ENCODE measurements at regions not wholly inside any gene's neighbourhood (a gene's known extent, or its start where the extent isn't known, plus 50 kb on each side); places are given as distances from the start of the nearest gene placed in this dataset.

DNA sequence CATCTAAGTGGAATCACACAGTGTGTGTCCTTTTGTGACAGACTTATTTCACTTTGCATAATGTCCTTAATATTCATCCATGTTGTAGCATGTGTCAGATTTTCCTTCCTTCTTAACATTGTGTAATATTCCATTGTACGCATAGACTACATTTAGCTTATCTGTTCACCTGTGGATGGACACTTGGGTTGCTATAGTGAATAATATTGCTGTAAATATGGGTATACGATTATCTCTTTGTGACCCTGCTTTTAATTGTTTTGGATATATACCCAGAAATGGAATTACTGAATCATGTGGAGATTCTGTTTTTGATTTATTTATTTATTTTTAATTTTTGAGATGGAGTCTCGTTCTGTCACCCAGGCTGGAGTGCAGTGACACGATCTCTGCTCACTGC is 63.0 kb upstream of the ATP5PO start:
- ATAC-seq, result no peak
- Histone ChIP-seq H3K9me3 (ENCODE audit: control insufficient read depth, low read length) (no peaks in the 10 kb centered on the region), H3K27ac (ENCODE audit: low read length) (no peak overlapping the region), H3K4me1 (ENCODE audit: control insufficient read depth, insufficient read depth, low read length) (peaks cover 3% of the 10 kb centered on the region), H3K27me3 (ENCODE audit: control insufficient read depth, insufficient read depth) (no peaks in the 10 kb centered on the region), H3K4me3 (ENCODE audit: low read length) (no peak overlapping the region)
- WGBS, result 94% methylated on average over 4 of the region's 4 CpGs
- DNase-seq, result no peak
- intact Hi-C loops (cut with DNase I), result no loop called here

- Histone ChIP-seq H3K27ac (ENCODE audit: low read length) (peak overlapping the region; percentile 1), H3K27me3 (ENCODE audit: control insufficient read depth, insufficient read depth) (no peaks in the 10 kb centered on the region), H3K4me3 (ENCODE audit: low read length) (no peak overlapping the region), H3K9me3 (ENCODE audit: control insufficient read depth, low read length) (no peaks in the 10 kb centered on the region), H3K4me1 (ENCODE audit: control insufficient read depth, insufficient read depth, low read length) (peaks cover 3% of the 10 kb centered on the region)
- ATAC-seq (no peak), DNase-seq (no peak)
- intact Hi-C loops (cut with DNase I), result no loop called here
- WGBS, result 68% methylated on average over 12 of the region's 12 CpGs
Observed at GRCh38 chr21:33977721-33978369, 62.2 kb upstream of the ATP5PO start.

DNA sequence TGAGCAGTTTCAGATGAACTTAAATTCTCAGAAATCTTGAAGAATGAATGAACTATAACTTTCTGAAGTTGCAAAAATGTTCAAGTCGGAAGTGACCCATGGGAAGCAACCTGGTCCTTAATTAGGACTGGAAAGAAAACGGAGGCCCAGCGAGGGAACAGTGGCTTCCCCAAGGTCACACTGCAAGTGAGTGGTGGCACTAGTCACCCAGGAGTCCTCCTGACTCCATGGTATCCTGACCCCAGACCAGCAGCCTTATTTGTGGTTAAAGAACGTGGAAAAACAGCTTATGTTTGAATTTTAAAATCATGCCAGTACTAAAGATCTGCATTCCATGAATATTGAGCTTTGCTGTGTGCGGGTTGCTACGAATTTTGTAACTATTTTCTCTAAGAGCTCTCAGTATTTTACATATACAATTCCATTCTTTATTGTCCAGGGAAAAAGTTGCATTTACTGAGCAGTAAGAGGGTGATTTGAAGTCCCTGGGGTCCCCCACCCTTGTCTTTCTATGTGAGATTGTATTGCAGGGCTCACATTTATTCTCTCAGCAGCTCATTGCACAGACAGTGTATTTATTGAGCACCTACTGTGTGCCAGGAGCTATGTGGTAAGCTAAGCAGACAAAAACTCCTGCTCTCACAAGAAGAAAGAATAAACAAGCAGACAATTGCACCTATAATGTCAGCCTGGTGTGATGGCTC is 61.6 kb upstream of the ATP5PO start:
- no peak for DNase-seq
- Histone ChIP-seq H3K4me1 (ENCODE audit: control insufficient read depth, insufficient read depth, low read length) (peaks cover 3% of the 10 kb centered on the region), H3K27ac (ENCODE audit: low read length) (peak overlapping the region; percentile 61), H3K9me3 (ENCODE audit: control insufficient read depth, low read length) (no peaks in the 10 kb centered on the region), H3K27me3 (ENCODE audit: control insufficient read depth, insufficient read depth) (no peaks in the 10 kb centered on the region), H3K4me3 (ENCODE audit: low read length) (no peak overlapping the region)
- 75% methylated on average over 6 of the region's 6 CpGs for WGBS
- intact Hi-C loops (cut with DNase I), result no loop called here
- no peak for ATAC-seq

GRCh38 chr21:33976082-33977016 is 60.7 kb upstream of the ATP5PO start:
- 20% methylated on average over 14 of the region's 14 CpGs for WGBS
- H3K4me3 ChIP-seq (ENCODE audit: low read length), result no peak overlapping the region
- ATAC-seq, result peak; percentile 78 to 86
- peak overlapping the region; percentile 90 for H3K27ac ChIP-seq (ENCODE audit: low read length)
- no peaks in the 10 kb centered on the region for H3K27me3 ChIP-seq (ENCODE audit: control insufficient read depth, insufficient read depth)
- intact Hi-C loops (cut with DNase I), result no loop called here
- peaks cover 3% of the 10 kb centered on the region for H3K4me1 ChIP-seq (ENCODE audit: control insufficient read depth, insufficient read depth, low read length)
- no peaks in the 10 kb centered on the region for H3K9me3 ChIP-seq (ENCODE audit: control insufficient read depth, low read length)
- DNase-seq, result peak; percentile 48 to 70 (median 70)

- no peaks in the 10 kb centered on the region for H3K9me3 ChIP-seq (ENCODE audit: control insufficient read depth, low read length)
- peaks cover 3% of the 10 kb centered on the region for H3K4me1 ChIP-seq (ENCODE audit: control insufficient read depth, insufficient read depth, low read length)
- no peak overlapping the region for H3K4me3 ChIP-seq (ENCODE audit: low read length)
- 47% methylated on average over 7 of the region's 7 CpGs for WGBS
- DNase-seq (no peak), ATAC-seq (peak; percentile 44 to 59)
- intact Hi-C loops (cut with DNase I), result no loop called here
- H3K27me3 ChIP-seq (ENCODE audit: control insufficient read depth, insufficient read depth), result no peaks in the 10 kb centered on the region
- peak overlapping the region; percentile 90 for H3K27ac ChIP-seq (ENCODE audit: low read length)
Observed at GRCh38 chr21:33975548-33976081, 60.0 kb upstream of the ATP5PO start.

- Histone ChIP-seq H3K4me1 (ENCODE audit: control insufficient read depth, insufficient read depth, low read length) (peaks cover 3% of the 10 kb centered on the region), H3K27me3 (ENCODE audit: control insufficient read depth, insufficient read depth) (no peaks in the 10 kb centered on the region), H3K27ac (ENCODE audit: low read length) (no peak overlapping the region), H3K9me3 (ENCODE audit: control insufficient read depth, low read length) (no peaks in the 10 kb centered on the region), H3K4me3 (ENCODE audit: low read length) (no peak overlapping the region)
- ATAC-seq (no peak), DNase-seq (no peak)
- WGBS, result 95% methylated on average over 9 of the region's 9 CpGs
- intact Hi-C loops (cut with DNase I), result no loop called here
Observed at GRCh38 chr21:33974513-33975468, 59.2 kb upstream of the ATP5PO start.

DNA sequence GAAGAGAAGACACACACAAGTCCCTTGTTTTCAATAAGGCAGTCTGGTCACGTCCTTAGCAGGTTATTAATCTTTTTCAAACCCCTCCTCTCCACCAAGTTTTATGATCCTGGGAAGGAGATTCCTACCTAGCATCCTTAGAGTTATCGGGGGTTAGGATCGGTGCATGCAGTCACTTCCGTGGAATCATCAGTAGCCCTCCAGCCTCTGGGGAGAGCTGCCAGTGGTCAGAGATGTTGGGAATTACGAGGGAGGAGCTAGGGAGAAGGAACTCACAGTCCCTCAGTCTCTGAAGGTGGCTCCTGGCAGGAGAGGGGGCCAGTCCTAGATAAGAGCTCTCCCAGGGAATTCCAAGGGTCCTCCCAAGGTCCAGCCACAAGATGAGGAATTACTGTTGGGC is 57.7 kb upstream of the ATP5PO start:
- peaks cover 8% of the 10 kb centered on the region for H3K4me1 ChIP-seq (ENCODE audit: control insufficient read depth, insufficient read depth, low read length)
- no peak for DNase-seq
- no peaks in the 10 kb centered on the region for H3K27me3 ChIP-seq (ENCODE audit: control insufficient read depth, insufficient read depth)
- H3K9me3 ChIP-seq (ENCODE audit: control insufficient read depth, low read length), result no peaks in the 10 kb centered on the region
- H3K4me3 ChIP-seq (ENCODE audit: low read length), result no peak overlapping the region
- ATAC-seq, result no peak
- H3K27ac ChIP-seq (ENCODE audit: low read length), result no peak overlapping the region
- intact Hi-C loops (cut with DNase I), result no loop called here
- WGBS, result 73% methylated on average over 5 of the region's 5 CpGs

GRCh38 chr21:33972539-33972938 is 56.9 kb upstream of the ATP5PO start:
- no peaks in the 10 kb centered on the region for H3K9me3 ChIP-seq (ENCODE audit: control insufficient read depth, low read length)
- intact Hi-C loops (cut with DNase I), result no loop called here
- H3K4me1 ChIP-seq (ENCODE audit: control insufficient read depth, insufficient read depth, low read length), result peaks cover 9% of the 10 kb centered on the region
- no peak overlapping the region for H3K4me3 ChIP-seq (ENCODE audit: low read length)
- ATAC-seq, result no peak
- no peaks in the 10 kb centered on the region for H3K27me3 ChIP-seq (ENCODE audit: control insufficient read depth, insufficient read depth)
- 89% methylated on average over 5 of the region's 5 CpGs for WGBS
- no peak for DNase-seq
- H3K27ac ChIP-seq (ENCODE audit: low read length), result no peak overlapping the region

DNA sequence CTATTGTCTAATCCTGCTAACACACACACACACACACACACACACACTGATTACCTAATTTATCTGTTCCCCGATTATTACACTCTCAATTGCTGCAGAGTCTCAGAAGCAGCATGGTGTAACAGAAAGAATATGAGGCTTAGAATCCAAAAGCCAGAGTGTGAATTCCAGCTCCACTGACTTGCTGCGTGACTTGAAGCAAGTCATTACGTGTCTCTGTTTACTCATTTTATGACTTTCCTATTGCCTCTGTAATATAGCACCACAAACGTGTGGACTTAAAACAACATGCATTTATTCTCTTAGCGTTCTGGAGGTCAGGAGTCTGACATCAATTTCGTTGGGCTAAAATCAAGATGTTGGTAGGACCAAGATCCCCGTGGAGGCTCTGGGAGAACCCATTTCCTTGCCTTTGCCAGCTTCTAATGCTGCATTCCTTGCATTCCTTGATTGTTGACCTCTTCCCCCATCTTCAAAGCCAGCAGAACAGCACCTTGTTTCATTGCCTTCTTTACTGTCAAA is 55.9 kb upstream of the ATP5PO start:
- H3K4me3 ChIP-seq (ENCODE audit: low read length), result no peak overlapping the region
- H3K4me1 ChIP-seq (ENCODE audit: control insufficient read depth, insufficient read depth, low read length), result peaks cover 9% of the 10 kb centered on the region
- ATAC-seq, result no peak
- H3K9me3 ChIP-seq (ENCODE audit: control insufficient read depth, low read length), result no peaks in the 10 kb centered on the region
- H3K27ac ChIP-seq (ENCODE audit: low read length), result no peak overlapping the region
- no peaks in the 10 kb centered on the region for H3K27me3 ChIP-seq (ENCODE audit: control insufficient read depth, insufficient read depth)
- DNase-seq, result no peak
- intact Hi-C loops (cut with DNase I), result no loop called here
- WGBS, result 74% methylated on average over 7 of the region's 7 CpGs

- WGBS, result 68% methylated on average over 3 of the region's 3 CpGs
- no peak for ATAC-seq
- Histone ChIP-seq H3K27ac (ENCODE audit: low read length) (no peak overlapping the region), H3K27me3 (ENCODE audit: control insufficient read depth, insufficient read depth) (no peaks in the 10 kb centered on the region), H3K4me1 (ENCODE audit: control insufficient read depth, insufficient read depth, low read length) (peaks cover 6% of the 10 kb centered on the region), H3K4me3 (ENCODE audit: low read length) (no peak overlapping the region), H3K9me3 (ENCODE audit: control insufficient read depth, low read length) (no peaks in the 10 kb centered on the region)
- no peak for DNase-seq
- intact Hi-C loops (cut with DNase I), result no loop called here
Observed at GRCh38 chr21:33969581-33969980, 54.0 kb upstream of the ATP5PO start.
